Hematopoietic multipotent progenitor cell treated with erythropoietin and hydrocortisone succinate and interleukin-3 and kit ligand, for 4 days (in vitro differentiated cells): ENCODE measurements at regions not wholly inside any gene's neighbourhood (a gene's known extent, or its start where the extent isn't known, plus 50 kb on each side); places are given as distances from the start of the nearest gene placed in this dataset.

Source experiments
- DNase-seq: peaks from one replicate; pipeline ENCODE4 v3.0.0-alpha.2; 2015

DNA sequence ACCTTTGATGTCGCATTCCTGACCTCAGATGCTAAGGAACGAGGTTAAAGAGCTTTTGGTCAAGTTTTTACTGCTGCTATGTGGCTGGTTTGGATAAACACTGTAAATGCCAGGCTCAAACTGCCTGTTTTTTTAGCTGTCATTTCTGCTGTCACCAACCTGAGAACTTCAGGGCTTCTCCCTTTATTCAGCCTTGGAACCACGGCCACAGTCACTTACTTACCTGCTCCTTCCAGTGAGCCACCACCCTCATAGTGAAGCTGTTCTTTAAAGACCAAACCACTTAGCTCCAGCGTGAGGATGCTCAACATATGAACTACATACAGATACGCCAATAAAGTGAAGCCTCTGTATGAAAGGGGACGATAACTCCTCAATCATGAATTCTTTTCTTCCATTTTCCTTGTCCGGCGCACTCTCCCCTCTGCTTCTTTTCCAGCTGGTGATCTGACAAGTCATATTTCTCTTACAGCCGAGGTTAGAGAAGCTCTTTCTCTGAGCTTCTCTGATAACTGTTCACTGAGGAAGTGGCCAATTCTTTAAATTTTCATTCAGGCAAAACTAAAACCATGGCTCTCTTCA lies 152.8 kb upstream of the ANK2 start:
- no peak for DNase-seq

DNA sequence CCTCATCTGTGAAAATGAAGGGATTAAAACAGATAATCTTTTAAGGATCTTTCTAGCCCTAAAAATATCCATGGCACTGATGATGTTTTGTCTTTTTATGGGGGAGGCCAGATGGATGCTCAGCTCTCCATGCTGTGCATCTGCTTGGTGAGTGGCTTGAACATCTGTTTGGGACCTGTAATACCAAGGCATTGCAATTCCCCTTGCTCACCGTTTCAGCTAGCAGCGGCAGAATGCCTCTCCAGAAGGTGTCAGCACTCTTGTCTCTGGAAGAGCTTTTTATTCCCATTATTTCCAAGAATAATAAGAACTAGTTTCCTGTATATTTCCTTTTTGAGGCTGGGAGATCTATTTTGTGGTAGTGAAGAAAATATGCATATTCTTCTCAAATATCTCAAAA lies 151.9 kb upstream of the ANK2 start:
- no peak for DNase-seq

DNA sequence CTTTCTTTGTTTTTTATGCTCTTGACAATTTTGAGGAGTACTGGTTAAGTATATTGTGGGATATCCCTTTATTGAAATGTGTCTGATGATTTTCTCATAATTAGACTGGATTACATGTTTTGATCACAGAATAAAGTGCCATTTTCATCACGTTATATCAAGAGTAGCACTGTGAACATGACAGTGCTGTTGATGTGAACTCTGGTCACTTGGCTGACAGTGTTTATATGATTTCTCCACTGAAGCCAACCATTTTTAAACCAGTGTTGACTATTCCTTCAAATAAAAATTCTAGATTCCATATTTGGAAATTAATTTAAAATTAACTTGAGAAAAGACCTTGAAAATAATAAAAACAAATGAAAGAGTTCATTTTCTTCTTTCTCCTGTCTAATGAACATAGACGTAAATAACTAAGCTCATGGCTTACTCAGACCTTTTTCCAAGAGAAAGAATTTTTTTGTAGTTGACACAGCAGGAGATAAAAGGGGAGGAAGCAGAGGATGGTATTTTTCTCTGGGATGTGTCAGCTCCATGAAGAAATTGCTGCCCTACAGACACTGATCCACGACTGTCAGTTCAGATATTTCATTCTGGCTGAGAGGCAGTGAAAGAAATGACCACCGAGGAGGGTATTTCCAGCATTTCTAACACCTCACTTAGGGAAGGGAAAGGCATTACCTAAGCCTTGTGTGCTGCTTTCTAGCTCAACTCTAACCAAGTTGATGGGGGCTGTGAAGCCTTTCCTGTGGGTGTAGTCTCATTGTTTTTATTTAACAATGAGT lies 150.9 kb upstream of the ANK2 start:
- no peak for DNase-seq

DNA sequence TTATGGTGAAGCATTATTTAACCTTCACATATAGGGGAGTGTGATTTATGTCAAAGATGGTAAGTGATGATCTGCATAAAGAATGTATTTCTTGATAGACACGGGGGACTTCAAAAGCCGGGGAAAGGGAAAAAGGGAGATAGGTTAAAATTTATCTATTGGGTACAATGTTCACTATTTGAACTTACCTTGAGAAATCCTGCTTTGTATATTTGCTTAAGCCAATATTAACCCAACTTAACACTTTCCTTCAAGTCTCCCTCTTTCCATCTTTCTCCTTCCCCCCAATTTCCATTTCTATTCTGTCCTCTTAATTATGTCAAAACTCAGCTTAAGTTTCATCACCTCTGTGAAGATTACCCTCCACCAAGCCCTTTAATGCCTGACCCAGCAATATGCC lies 149.0 kb upstream of the ANK2 start:
- DNase-seq = no peak

DNA sequence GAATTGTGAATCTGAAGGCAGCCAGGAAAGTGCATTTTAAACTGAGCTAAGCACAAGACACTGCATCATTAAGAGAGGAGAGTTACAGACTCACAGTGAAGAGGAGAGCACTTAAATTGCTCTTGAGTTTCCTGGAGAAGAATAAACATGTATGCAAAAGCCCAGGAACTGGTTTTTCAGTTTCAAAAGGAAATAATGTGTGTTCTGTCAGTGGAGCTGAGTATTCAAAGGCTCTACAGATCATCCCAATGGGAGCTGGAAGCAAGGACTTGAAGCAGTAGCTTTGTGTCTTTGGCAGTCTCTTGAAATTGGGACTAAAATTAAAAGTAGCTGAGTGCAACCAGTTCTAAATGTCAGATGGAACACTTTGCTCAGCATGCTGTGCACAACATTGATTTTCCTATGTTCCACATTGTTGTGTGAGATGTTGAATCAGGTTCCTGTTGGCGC lies 147.5 kb upstream of the ANK2 start:
- no peak for DNase-seq

DNA sequence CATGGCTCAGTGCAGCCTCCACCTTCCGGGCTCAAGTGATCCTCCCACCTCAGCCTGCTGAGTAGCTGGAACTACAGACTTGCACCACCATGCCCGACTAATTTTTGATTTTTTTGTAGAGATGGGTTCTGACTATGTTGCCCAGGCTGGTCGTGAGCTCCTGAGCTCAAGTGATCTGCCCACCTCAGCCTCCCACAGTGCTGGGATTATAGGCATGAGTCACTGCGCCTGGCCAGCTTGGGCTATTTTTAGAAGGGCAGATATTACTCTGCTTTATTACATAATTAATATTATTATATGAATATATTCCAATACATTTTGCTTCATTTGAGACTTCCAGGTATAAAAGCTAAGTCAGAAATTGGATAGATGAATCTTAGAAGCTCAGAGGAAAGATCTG lies 143.7 kb upstream of the ANK2 start:
- DNase-seq = no peak

DNA sequence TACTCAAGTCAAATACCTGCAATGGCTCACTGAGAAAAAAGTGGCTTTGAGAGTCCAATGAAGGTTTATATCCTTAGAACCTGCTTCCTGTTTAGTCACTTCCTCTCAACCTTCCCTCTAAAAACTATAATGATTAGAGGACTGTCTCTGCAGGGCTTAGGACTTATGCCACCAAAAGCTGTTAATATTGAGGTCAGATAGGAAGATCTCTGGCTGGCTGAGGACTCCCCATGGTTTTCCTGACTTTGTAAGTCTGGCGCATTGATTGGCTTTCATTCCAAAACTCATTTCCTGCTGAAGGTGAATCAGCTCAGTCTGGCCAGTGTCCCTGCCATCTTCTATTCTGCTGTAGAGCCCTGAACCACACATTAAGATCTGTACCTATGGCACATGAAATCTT lies 140.9 kb upstream of the ANK2 start:
- no peak for DNase-seq

DNA sequence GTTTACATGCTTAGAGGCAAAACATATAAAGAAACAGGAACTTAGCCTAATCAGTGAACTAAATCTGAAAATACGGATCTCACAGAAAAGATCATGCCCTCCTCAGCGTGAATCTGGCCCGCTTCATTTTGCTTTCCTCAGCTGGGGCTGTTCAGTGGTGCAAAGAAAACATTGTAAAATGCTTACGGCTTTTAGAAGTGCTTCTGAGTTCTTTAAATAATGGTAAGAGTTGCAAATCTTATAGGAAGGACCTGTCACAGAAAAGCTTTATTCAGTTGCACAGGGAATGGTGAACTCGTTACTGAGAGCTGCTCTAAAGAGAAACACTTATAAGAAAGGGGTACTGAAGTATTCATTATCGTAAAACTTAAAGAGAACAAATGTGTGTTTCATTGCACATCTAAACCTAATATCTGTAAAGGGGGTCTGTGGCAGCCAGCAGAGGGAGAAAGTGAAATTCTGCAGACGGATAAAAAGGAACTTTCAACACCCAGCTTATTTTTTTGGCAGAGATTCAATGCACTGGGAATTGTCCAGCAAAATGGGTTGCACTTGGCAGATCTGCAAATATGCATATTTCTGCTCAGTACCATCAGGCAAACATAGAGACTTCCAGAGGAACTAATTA lies 139.2 kb upstream of the ANK2 start:
- peak; percentile 5 for DNase-seq

DNA sequence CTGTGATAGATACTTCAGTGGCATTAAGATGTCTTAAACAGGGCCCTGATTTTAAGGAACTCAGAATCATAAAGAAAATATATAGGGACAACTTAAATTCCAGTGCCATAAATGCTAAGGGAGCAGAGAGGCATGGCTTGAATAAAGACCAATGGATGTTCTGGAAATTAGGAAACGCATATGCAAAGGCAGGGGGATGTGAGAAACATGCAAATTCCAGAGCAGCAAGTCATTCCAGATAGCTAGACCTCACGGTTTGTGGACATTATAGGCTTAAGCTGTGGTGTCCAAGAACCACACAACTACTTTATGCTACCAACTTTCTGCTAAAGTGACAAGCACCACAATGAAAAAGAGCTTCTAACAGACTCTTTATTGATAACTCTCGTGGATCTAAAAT lies 132.6 kb upstream of the ANK2 start:
- no peak for DNase-seq

DNA sequence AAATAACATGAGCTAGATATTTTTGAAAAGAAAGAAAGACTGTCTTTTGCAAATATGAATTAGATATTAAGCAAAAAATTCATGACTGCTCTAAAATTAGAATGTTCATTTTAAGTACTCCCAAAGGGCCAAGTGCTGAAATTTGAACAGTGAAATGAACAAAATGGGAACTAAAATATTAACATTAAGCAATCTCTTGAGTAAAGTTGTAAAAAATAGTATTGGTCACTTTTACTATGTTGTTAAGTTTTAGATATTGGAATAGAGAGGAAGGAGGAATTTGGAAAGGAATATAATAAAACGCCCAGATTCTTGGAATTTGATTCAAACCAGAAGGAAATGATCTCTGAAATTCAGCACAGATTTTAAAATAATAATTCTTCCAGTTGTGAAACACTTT lies 125.9 kb upstream of the ANK2 start:
- DNase-seq = no peak

DNA sequence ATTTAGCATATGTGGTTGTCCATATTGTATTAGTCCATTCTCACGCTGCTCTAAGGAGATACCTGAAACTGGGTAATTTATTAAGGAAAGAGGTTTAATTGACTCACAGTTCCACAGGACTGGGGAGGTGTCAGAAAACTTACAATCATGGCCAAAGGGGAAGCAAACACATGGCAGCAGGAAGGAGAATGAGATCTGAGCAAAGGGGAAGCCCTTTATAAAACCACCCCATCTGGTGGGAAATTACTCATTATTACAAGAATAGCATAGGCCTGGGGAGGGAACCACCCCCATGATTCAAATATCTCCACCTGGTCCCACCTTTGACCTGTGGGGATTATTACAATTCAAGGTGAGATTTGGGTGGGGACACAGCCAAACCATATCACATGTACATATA lies 122.6 kb upstream of the ANK2 start:
- DNase-seq = peak; percentile 1

DNA sequence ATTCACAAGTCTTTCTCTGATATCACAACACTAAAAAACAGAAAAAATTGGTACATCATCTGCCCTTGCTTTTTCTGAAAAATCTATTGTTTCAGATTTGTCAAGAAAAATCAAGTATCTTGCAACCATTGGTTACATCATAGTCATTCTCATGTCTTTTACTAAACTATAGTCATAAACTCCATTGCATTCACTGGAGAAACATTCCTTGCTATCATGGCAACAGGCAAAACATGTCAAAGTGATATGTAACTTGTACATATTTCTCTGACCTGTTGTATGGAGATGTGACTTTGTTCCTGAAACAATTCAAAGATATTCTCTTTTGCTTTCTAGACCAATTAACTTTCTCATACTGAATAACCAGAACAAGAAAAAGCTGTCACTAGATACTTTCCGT lies 121.9 kb upstream of the ANK2 start:
- no peak for DNase-seq

DNA sequence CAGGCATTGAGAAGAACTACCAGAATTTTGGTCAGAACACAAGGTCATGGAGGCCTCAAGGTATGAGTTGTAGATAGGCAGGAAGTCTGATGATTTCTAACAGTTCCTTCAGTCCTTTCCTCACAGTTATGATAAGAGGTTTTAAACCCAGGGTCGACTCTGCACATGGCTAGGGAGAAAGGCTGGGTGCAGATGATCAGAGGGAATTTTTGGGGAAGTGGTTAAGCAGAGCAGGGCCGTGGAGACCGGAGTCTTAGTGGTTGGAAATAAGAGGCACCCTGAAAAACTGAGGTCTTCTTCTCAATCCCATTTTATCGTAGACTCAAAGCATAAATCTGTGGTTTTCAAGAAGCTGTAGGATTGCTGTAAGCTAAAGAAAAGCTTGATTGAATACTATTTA lies 118.5 kb upstream of the ANK2 start:
- peak; percentile 9 for DNase-seq

DNA sequence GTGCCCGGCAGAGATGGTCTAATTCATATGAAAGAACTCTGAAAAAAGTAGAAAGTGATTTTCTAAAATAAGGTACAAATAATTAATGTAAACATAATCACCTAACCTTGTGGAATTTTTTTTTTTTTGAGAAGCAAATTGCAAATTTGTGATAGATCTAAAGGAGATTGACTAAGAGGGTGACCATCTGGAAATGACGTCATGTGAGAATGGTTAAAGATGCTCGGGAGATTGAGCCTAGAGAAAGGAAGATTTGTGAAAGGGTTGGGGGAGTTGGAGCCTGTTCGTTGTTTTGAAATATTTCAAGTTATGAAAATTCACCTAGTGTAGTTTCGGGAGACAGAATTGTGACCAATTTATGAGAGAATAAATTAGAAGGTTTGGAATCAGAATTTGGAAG lies 115.7 kb upstream of the ANK2 start:
- DNase-seq = no peak

DNA sequence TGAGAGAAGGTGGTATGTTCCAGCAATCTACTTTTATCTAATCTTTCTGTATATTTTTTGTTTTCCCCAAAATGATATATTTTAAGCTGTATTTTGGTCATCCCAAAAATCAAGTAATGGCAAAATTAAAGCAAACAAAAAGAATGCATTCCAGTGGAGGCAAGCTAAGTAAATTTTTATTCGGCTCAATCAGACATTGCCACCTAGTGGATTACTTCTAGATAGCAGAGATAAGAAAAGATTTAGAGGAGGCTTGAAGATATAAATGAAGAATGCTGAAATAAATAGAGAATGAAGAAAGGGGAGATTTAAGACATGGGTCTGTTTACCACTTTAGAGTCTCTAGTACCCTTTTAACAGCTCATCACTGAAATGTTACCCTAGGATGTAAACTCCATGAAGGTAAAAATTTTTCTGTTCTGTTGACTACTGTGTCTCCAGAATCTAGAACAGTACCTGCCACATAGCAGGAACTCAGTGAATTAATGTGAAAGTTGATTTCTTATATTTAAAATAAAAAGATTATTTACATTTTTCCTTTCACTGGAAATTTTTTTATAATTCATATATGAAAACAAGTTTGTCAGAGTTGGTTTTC lies 110.9 kb upstream of the ANK2 start:
- DNase-seq = peak; percentile 61

DNA sequence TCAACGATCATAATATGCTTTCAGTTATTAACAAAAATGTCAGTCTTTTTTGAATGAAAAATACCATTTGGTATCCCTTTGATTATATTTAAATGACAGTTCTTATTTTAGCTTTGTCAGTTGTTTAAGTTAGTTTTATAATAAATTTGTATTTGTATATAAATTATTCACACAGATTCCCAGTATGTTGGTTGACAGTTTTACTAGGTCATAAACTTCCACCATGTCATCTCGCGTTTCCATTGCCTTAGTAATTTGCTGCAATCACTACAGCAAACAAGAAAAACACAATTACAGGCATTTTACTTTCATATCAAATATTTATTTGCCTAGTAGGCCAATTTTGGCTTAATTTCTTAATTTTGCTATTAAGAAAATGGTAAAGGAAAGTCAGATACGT lies 109.6 kb upstream of the ANK2 start:
- no peak for DNase-seq

DNA sequence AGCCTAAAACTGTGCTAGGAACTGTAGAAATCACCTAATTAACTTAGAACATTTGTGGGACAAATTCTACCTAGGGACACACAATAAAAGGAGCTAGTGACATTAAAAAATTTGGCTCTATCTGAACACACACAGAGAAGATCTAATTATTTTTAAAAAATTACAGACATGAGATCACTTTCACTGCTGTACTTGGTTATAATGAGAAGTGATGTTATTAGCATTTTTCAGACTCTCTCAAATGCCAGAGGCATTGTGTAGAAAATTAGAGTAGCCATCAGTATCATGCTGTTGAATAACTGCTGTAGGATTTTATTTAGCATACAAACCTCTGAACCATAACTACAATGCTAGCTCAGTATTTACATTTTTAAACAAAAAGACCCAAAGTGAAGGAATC lies 109.1 kb upstream of the ANK2 start:
- no peak for DNase-seq

DNA sequence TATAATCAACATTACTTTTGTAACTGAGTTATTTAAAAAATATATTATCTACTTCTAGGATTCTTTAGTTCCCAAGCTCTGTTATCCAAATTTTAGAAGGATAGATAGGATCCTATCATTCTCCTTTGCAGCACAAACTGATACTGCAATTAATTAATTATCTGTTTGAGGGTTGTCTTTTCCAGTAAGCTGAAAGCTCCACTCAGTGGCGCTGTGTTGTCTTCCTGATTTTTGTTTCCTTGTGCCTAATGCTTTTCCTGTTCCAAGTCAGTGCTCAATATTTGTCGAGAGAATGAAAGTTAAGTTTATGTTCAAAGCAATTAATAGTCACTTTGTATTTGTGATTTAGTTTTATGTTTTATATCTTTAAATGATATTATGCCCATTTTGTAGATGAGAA lies 107.4 kb upstream of the ANK2 start:
- no peak for DNase-seq

DNA sequence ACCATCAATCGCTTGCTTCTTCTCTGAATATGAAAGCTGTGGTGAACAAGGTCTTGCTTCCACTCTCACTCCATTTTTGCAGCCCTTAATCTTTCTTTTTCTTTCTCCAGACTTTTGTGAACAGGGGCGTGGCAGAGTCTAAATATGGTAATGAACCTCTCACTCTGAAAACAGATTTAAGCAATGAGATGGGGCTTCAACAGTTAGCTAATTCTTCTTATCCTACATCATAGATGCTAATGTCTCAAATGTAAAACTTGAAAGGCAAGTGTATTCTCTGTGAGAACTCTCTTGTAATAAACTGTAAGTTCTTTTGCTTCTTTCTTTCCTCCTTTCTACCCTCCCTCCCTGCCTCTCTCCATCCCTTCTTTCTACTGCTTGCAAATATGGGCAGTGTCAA lies 106.5 kb upstream of the ANK2 start:
- no peak for DNase-seq

DNA sequence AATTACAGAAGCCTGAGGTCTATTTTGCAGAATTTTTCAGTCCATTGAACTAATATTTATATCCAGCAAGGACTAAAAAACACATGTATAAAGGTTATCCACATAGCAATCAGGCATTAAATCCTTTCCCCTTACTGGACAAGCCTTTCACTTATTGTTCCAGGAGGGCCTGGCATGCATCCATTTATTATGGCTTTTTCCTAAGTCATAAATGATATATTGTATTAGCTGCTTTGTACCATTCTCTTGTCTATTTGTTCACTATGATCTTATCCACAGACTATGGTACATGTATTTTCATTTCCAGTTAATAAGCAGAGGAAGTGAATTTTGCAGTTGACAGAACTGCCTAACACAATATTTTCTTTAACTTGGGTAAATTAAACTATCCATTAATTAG lies 105.4 kb upstream of the ANK2 start:
- DNase-seq = no peak

DNA sequence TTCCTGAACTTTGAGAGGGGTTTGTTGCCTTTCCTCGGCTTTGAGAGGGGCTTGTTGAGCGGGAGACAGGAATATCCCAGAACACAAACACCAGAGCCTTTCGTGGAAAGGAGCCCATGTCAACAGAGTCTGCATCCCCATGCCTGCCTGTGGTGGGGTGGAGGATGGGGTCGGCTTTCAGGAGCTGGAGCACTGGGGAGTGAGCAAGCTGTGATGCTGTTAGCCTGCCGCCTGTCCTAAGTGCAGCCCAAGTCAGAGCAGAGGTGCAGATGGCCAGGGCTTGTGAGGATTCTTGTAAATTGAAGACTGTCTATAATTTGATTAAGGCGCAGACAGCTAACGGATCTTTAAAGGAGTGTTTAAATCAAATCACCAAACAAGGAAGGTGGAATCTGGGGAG lies 103.3 kb upstream of the ANK2 start:
- no peak for DNase-seq

DNA sequence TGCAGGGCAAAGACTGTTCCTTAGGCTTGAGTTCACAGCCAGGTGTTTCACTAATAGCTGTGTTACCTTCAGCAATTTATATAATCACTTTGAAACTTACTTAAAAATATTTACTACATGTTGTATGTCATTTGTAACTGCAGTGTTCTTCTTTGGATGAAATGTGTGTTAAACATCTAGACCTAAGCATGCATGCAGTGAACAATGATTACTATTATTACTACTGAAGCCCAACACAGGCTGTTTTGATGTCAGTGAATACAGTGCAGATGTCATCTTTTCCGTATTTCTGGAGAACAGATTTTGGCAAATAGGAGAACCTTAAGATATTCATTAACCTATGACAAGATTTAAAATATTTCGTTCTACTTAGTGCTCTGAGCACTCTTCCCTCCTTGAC lies 101.8 kb upstream of the ANK2 start:
- DNase-seq = no peak

DNA sequence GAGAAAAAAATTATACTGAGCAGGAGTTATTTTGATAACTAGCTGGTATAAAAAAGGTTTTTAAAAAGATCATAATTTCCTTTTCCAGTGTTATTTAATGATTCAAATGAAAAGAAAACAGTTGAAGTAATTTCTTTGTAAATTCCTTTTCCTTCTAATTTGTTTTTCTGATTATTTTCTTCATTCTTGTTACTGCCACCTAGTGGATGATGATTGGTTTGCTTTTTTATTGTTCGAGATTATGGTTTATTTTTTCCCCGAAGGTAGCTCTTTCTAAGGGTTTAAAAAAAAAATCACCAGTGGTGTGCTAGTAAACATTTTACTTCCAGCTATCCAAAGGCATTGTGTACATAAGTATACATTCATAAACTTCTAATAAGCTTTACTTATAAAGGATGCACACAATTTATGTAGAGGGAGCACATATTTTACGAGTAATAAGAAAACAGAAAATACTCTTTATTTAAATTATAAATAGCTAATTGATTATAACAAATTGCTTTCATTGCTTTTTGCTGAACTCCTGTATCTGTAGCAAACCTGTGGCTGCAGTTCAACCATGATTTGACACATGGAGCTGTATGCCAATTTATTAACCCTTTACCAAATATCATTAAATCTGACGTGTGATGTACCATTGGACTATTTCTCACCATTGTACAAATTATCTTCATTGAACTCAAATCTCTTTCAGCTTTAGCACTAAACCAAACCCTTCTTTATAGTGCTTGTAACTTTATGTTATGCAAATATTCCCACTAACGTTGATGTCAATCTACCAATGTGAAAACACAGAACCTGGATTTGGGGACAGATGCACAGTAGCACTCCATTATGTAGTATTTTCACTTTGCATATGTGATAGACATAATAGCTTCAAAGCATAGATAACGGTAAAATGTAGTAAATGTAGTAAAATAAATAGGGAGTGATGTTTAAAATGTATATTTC lies 97.8 kb upstream of the ANK2 start:
- peak; percentile 43 for DNase-seq
